Fibroblast of pulmonary artery (primary cell): ENCODE measurements at regions not wholly inside any gene's neighbourhood (a gene's known extent, or its start where the extent isn't known, plus 50 kb on each side); places are given as distances from the start of the nearest gene placed in this dataset.

Experiments used
- DNase-seq: peaks from one replicate; pipeline ENCODE4 v3.0.0-alpha.2; 2010; ENCODE audit warnings: low read depth
- H3K4me3 ChIP-seq: replicated peaks from 2 replicates; pipeline ENCODE4 v1.5.1; 2011; ENCODE audit warnings: low read depth, mild to moderate bottlenecking, control low read depth, low read length, moderate library complexity
- TF ChIP-seq, protein P1 (sequence below): IDR thresholded peaks from 2 replicates; pipeline ENCODE4 v1.5.1; 2011; ENCODE audit warnings: mild to moderate bottlenecking, control low read depth, low read length, inconsistent platforms; ENCODE audit errors: missing control alignments

DNA sequence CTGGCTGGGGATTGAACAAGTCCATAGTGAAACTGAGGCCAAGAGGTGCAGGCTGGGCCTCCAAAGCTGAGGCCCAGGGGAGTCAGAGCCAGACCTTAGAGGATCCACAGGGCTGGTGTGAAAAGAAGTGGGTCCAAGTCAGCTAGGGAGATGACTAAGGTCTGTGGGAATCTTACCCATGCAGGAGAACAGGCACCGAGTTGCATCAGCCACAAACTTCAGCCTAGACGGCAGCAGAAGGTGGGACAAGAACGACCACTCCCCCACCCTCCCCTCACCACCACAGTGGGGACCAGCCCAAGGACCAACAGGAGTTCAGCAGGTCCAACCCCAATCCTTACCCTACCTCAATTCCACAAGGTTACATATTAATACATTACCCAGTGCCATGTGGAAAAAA is 282.3 kb downstream of the TTLL7 start:
- H3K4me3 ChIP-seq, result no peak overlapping the region

DNA sequence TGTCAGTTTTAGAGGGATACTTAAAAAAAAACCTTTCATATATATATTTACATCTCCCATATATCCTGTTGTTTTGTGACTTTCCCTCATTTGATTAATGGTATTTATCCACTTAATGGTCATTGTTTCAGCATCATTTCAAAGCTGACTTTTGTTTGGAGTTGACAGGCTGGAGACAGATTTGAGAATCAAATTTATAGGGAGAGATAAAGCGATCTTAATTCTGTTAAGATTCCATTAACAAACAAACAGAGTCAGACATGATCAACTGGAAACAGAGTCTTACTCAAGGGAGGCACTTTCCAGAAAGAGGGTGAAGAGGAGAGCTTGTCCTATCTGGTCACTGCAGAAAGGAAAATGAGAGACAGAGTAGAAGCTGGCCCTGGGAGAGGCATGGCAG is 283.4 kb downstream of the TTLL7 start:
- no peak overlapping the region for H3K4me3 ChIP-seq
- DNase-seq, result no peak
- TF ChIP-seq, protein P1, sequence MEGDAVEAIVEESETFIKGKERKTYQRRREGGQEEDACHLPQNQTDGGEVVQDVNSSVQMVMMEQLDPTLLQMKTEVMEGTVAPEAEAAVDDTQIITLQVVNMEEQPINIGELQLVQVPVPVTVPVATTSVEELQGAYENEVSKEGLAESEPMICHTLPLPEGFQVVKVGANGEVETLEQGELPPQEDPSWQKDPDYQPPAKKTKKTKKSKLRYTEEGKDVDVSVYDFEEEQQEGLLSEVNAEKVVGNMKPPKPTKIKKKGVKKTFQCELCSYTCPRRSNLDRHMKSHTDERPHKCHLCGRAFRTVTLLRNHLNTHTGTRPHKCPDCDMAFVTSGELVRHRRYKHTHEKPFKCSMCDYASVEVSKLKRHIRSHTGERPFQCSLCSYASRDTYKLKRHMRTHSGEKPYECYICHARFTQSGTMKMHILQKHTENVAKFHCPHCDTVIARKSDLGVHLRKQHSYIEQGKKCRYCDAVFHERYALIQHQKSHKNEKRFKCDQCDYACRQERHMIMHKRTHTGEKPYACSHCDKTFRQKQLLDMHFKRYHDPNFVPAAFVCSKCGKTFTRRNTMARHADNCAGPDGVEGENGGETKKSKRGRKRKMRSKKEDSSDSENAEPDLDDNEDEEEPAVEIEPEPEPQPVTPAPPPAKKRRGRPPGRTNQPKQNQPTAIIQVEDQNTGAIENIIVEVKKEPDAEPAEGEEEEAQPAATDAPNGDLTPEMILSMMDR, result no peak

More for the DNA sequence above, 282.3 kb downstream of the TTLL7 start:
- TF ChIP-seq, protein P1, result no peak
- no peak for DNase-seq

DNA sequence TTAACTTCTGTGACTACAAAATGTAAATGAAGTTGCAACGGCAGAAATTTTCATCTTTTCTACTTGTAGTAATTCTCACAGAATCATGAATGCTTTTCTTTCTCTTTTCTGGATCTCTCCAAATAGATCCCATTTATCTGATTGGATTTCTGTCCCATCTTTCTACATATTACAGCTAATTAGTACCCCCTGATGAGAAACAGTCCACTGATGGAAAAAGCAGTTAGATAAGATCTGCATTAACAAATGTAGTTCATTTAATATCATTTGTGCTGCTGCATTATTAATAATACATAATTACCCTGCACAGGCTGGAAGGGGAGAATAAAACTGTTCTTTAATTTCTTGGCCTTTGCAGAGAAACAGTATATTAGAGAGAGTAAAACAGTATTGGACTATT is 289.3 kb downstream of the TTLL7 start:
- DNase-seq, result no peak
- TF ChIP-seq, protein P1, result no peak
- H3K4me3 ChIP-seq, result no peak overlapping the region

DNA sequence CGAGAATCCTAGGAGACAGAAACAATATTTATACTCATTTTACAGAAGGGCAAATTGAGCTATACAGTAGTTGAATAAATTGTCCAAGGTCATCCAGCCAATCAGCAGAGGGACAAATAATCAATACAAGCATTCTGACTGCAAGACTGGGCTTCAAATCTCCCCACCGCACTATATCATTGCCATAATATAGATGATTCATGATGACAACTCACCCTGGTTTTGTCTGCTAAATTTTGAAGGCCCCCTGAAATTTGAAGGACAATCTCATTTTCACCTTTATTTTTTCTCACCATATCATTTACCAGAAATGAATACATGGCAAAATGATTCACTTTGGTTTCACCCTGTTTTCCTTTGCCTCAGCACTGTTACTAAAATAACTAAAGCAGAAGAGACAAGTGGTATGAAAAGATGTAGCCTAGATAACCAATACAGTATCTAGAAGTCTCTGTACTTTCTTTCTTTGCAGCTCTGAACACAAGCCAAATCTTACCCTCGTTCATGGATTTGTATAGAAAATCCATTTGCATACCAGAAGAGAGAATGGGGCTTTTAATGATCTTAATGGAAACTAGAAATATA is 292.5 kb downstream of the TTLL7 start:
- TF ChIP-seq, protein P1, result no peak

GRCh38 chr1:83705091-83705490 is 293.8 kb downstream of the TTLL7 start:
- TF ChIP-seq, protein P1, result no peak
- DNase-seq, result no peak
- no peak overlapping the region for H3K4me3 ChIP-seq

More for the DNA sequence above, 292.5 kb downstream of the TTLL7 start:
- H3K4me3 ChIP-seq, result no peak overlapping the region
- no peak for DNase-seq

- no peak overlapping the region for H3K4me3 ChIP-seq
- TF ChIP-seq, protein P1, result no peak
- no peak for DNase-seq
These were observed 294.6 kb downstream of the TTLL7 start for GRCh38 chr1:83704350-83704749.

DNA sequence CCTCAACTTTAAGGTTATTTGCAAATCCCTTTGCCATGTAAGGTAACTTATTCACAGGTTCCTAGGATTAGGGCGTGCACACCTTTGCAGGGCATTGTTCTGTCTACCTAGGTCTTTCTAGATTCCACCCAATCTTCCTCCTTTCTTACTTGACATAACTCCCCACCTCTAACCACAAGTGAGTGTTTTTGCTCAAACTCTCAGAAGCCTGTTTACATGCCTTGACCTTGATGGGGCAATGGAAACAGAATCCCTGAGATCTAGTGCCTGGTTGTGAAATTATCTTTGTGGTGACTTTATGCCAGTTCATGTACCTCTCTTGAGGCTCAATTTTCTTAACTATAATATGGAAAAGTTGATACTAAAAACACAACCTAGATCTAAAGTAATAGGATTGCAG is 296.6 kb downstream of the TTLL7 start:
- no peak overlapping the region for H3K4me3 ChIP-seq
- TF ChIP-seq, protein P1, result no peak
- no peak for DNase-seq
